Stimulated activated CD4-positive, alpha-beta T cell treated with anti-CD3 and anti-CD28 coated beads, Interleukin-12 subunit alpha, Interleukin-12 subunit beta, amount 100 ng/mL, for 48 hours (primary cell): ENCODE measurements at regions not wholly inside any gene's neighbourhood (a gene's known extent, or its start where the extent isn't known, plus 50 kb on each side); places are given as distances from the start of the nearest gene placed in this dataset.
"Not testable (repeated sequence)": the region's sequence is repeated elsewhere in the genome, so short reads cannot be mapped to it uniquely, and the experiment has no call there.

Source experiments
- DNase-seq, 3 donors: peaks; one replicate each; pipeline ENCODE4 v3.0.0-alpha.2; 2020; ENCODE audit warnings: low read depth in 2 of 3, low spot score in 1 of 3

DNA sequence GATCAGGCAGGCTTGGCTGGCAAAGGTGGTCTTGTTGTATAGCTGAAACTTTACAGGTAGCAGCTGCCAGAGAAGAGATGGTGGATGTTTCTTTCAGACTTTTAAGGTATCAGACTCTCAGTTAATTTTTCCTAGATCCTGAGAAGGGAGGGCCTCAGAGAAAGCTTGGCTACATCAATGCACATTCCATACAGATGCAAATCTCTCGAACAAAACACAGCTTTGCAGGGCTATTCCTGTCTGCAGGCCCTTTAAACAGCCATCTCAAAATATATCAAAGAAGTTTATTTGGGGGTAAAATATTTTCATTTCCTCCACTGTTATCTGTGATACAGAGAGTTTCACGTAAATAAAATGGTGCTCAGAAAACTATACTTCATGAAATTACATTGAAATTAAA lies 1584.4 kb downstream of the EFNA5 start:
- no peak for DNase-seq

DNA sequence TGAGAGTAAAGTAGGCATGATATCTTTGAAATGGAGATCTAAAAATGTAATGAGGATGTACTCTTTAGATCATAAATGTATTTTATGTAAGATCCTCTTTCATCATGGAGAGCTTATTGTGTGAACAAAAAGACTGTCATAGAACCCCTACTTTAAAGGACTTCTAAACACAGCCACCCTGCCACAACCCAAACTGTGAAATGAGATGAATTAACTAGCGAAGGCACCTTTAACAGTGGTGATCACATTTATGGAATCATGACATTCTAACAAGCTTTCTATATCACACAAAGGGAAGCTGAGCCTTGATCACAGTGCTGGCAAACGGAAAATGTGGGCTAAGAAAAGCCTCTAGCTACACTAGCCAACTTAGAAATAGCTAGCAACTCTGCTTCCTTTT lies 1585.2 kb downstream of the EFNA5 start:
- no peak for DNase-seq

DNA sequence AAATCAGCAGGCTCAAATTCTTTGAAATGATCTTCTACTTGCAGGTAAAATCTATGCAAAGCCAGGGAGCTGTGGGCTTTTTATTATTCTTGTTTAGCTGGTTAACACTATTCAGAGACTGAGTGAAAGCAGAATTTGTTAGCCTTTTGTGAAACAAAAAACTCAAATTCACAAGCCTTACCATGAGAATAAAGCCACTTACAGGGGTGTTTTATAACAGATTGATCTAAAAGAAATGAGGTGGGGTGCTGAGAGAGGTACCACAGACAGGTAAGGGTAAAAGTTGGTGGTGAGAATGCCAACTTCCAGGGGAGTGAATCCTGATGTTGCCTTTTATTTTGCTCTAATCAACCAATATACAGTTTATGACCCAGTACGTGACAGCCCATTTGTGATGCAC lies 1585.6 kb downstream of the EFNA5 start:
- DNase-seq = no peak

- no peak for DNase-seq
Observed at GRCh38 chr5:106080535-106080934, 1590.2 kb downstream of the EFNA5 start.

- DNase-seq = no peak
Observed at GRCh38 chr5:106076655-106077054, 1594.1 kb downstream of the EFNA5 start.

DNA sequence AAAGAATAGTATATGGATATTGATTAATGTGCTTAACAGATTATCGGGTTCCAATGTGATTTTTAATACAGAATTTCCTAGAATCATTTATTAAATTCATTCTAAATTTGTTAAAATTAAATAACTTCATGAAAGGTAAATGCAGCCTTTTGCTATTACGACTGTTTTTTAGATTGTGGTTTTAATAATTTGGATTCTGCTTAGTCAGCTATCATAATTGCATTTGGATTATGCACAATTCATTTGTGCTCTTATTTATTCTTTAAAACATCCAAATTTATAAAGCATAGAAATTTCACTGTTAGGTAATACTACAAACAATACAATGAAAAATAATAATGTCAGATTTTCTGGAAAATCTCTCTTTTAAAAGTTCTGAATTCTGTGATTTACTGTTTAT lies 1598.5 kb downstream of the EFNA5 start:
- DNase-seq = no peak

DNA sequence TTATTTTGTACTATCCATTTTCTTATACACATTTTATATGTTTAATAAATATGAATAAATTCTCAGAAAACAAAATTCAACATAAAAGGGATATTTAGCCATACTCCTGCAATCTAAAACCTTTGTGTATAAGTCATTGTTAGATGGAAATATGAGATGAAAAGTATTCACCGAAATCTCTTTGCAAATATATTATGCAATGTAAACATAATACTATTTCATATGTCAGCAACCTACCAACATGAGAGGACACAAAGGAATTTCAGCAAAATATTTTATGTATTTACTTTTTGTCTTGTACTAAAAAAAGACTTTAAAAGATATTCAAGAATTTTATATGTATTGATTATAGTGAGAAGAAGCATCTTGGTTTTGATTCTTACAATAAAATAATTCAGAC lies 1623.4 kb downstream of the EFNA5 start:
- DNase-seq = no peak

- DNase-seq = not testable (repeated sequence)
Observed at GRCh38 chr5:106032069-106032468, 1638.7 kb downstream of the EFNA5 start.

DNA sequence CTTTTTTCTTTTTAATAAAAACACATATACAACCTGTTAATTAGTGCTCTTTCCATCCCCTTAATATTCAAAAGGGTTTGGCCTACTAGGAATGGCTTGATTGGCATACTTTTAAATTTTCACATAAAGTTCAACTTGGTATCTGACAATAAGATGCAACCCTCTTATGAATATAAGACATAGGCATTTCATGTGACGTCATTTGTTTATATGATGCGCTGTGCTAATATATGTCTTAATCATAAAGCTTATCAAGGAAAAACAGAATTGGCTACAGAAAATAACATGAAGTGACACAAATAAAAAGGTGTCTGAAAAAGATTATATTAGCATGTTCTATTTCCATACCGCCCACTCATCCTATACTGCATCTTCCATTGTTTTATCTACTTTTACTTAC lies 1642.4 kb downstream of the EFNA5 start:
- no peak for DNase-seq

- no peak for DNase-seq
Observed at GRCh38 chr5:106020894-106021293, 1649.8 kb downstream of the EFNA5 start.

- DNase-seq = no peak
Observed at GRCh38 chr5:106019261-106019660, 1651.5 kb downstream of the EFNA5 start.

GRCh38 chr5:106017243-106017857 lies 1653.4 kb downstream of the EFNA5 start:
- no peak for DNase-seq

GRCh38 chr5:106014262-106014661 lies 1656.5 kb downstream of the EFNA5 start:
- no peak for DNase-seq

DNA sequence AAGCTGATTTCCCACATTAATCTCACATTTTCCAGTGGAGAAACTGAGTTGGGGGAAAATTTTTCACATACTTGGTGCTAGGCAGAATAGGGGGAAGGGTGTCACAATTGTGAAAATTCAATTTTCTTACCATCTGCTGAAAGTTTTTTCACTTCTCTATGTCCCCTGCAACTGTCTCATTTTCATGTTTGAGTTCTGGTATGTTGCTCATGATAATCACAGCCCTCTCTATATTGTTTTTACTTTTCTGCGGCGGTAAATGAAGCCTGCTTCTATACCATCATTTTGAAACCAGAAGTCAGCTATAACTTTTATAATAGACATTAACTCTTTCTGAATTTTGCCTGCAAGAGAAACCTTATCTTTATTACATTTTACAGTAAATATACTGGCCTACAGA lies 1664.5 kb downstream of the EFNA5 start:
- DNase-seq = no peak

- DNase-seq = not testable (repeated sequence)
Observed at GRCh38 chr5:105998991-105999390, 1671.7 kb downstream of the EFNA5 start.

DNA sequence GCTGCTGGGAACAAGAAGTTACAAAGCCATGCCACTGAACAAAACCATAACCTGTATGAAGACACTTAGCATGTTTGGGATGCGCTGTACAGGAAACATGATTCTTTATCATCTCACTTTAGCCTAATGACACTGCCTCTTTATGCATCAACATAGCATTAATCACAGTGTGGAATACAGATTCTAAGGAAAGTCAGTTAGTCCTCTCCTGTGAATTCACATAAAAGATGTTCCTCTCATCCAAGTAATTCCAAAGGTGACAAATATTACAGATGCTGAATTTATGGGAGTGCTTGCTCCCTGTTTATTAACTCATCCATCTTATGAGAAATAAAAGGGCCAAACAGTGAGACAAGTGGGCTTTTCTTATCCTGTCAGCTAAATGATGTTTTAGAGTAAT lies 1677.7 kb downstream of the EFNA5 start:
- no peak for DNase-seq

DNA sequence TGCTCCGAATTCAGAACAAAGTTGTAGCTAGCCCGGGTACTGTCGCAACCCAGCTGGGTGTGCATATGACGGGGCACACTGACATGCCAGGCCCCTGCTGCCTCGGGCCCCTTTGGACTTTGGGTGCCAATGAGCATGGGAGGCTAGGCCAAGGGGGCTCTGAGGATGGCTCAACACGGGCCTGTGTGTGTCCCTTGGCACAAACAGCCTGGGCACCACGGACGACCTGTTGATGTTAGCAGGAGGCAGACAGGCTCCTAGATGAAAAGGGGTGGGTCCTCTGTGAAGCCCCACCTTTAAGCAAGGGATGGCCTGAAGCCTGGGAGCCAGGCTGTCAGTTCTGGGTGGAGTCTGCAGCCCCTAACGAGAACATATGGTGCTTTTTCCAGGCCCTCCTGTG lies 1688.2 kb downstream of the EFNA5 start:
- no peak for DNase-seq

DNA sequence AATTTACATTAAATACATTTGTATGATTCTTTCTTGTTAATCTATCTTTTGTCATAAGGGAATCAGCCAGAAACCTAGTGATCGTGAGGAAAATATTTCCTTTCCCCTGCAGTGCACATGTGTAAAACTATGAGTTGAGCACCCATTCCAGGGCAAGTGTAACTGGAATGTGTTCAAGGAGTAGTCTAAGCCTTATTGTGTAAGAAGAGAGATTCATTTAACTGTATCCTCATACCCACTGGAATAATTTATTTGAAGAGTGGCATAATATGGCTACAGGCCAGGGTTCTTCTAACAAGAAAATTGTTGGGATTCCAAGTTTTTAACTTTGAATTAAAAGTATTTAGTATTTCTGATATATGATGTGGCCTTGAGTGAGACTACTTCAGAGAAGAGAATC lies 1692.7 kb downstream of the EFNA5 start:
- DNase-seq = no peak

DNA sequence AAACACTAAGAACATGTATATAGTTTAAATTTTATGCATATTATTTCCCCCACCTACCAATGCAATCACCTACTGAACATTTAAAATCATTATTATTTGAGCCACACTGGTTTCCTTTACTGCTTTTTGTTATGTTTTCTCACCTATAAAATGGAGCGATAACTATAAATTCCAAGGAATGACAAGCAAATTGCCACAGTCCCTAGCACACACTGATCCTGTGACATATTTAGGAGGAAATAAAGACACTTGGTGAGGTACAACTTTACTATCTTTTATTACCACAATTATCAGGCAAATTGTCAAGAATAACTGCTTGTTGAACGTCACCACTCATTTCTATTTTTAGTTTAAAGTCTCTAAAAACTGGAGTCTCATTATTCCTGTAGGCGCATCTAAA lies 1693.6 kb downstream of the EFNA5 start:
- no peak for DNase-seq

GRCh38 chr5:105970919-105971318 lies 1699.8 kb downstream of the EFNA5 start:
- DNase-seq = no peak

DNA sequence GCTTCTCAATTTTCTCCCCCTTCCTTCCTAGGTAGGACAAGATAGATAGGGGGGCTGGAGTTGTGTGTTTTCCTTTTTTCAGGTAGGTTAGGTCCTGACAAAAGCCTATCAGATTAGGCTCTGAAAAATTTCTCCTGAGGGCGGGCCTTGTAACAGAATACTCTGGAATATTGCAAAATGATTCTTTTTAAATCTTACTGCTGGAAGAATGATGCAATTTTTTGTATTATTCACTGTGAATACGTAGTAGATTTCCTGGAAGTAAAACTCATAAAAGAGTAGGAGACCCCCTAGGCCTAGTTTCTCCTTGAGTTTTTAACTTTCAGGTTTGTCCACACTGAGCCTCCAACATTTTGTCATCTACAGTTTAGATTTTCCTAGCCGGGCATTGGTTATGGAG lies 1701.8 kb downstream of the EFNA5 start:
- DNase-seq = no peak

GRCh38 chr5:105963696-105964255 lies 1707.0 kb downstream of the EFNA5 start:
- DNase-seq = no peak

DNA sequence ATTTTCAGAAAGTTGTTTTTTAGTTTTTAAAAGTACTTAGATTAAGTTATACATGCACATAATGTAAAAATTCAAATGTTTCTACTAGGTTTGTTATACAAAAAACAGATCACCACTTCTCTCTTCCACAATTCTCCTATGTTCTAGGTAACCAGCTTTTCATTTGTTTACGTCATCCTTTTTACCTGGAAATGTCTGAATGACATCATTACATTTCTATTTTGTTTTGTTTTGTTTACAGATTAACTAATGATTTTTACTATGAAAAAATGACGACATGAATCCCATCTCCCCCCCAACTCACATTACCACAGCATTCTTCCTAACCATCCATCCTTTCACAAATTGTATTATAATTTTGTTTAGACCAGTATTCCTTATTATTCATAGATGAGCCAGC lies 1709.2 kb downstream of the EFNA5 start:
- DNase-seq = no peak
